Keratinocyte (primary cell): ENCODE measurements at regions not wholly inside any gene's neighbourhood (a gene's known extent, or its start where the extent isn't known, plus 50 kb on each side); places are given as distances from the start of the nearest gene placed in this dataset.

ENCODE experiments used
- DNase-seq: peaks from one replicate; pipeline ENCODE4 v3.0.0-alpha.2; 2011; ENCODE audit warnings: low read depth, missing footprints, low spot score
- FAIRE-seq: peaks from 2 replicates; lab custom pipeline; 2011; peaks lifted over from hg19 to GRCh38; lab: Jason Lieb, UNC
- H2AFZ ChIP-seq: 2 replicates; pipeline ENCODE4 v1.6.0; 2012; ENCODE audit warnings: low read length, control low read depth, inconsistent platforms; ENCODE audit not compliant: control insufficient read depth
- H3K27ac ChIP-seq: 2 replicates; pipeline ENCODE4 v1.5.1; 2011; ENCODE audit warnings: low read length; ENCODE audit not compliant: control insufficient read depth, insufficient read depth
- H3K27me3 ChIP-seq: 3 replicates; pipeline ENCODE4 v1.6.0; 2011; ENCODE audit warnings: low read length; ENCODE audit not compliant: control insufficient read depth, insufficient read depth; ENCODE audit errors: extremely low read depth
- H3K36me3 ChIP-seq, 2 experiments: 2 replicates in 1 of 2; 3 replicates in 1 of 2; pipeline ENCODE4 v1.5.1; 2011; ENCODE audit warnings: low read length in 2 of 2, mild to moderate bottlenecking in 1 of 2; ENCODE audit not compliant: control insufficient read depth in 2 of 2, insufficient read depth in 2 of 2; ENCODE audit errors: extremely low read depth in 1 of 2
- H3K4me1 ChIP-seq: 3 replicates; pipeline ENCODE4 v1.5.1; 2011; ENCODE audit warnings: low read length; ENCODE audit not compliant: control insufficient read depth, insufficient read depth; ENCODE audit errors: extremely low read depth
- H3K4me2 ChIP-seq: 3 replicates; pipeline ENCODE4 v1.6.0; 2011; ENCODE audit warnings: low read depth, low read length; ENCODE audit not compliant: control insufficient read depth, insufficient read depth; ENCODE audit errors: extremely low read depth
- H3K4me3 ChIP-seq, 3 experiments: fragments of 200-600 bp in 1 of 3; sonication (generic) in 1 of 3; 2 replicates in 2 of 3; 3 replicates in 1 of 3; pipeline ENCODE4 v1.5.1; 2011 to 2016; ENCODE audit warnings: low read length in 3 of 3, mild to moderate bottlenecking in 3 of 3, control low read depth in 2 of 3, inconsistent platforms in 1 of 3, low read depth in 1 of 3, mixed read lengths in 1 of 3, mixed run types in 1 of 3, moderate library complexity in 1 of 3; ENCODE audit not compliant: control insufficient read depth in 2 of 3, insufficient read depth in 2 of 3; ENCODE audit errors: extremely low read depth in 1 of 3
- H3K79me2 ChIP-seq: 2 replicates; pipeline ENCODE4 v1.6.0; 2012; ENCODE audit warnings: low read length; ENCODE audit not compliant: control insufficient read depth, insufficient read depth
- H3K9ac ChIP-seq: 3 replicates; pipeline ENCODE4 v1.6.0; 2011; ENCODE audit warnings: low read length; ENCODE audit not compliant: control insufficient read depth, insufficient read depth; ENCODE audit errors: extremely low read depth
- H3K9me1 ChIP-seq: 3 replicates; pipeline ENCODE4 v1.6.0; 2011; ENCODE audit warnings: low read length; ENCODE audit not compliant: control insufficient read depth, insufficient read depth; ENCODE audit errors: extremely low read depth
- H3K9me3 ChIP-seq: 2 replicates; pipeline ENCODE4 v1.5.1; 2012; ENCODE audit warnings: low read depth, low read length; ENCODE audit not compliant: control insufficient read depth
- H4K20me1 ChIP-seq: 3 replicates; pipeline ENCODE4 v1.6.0; 2011; ENCODE audit warnings: low read length; ENCODE audit not compliant: control insufficient read depth, insufficient read depth; ENCODE audit errors: extremely low read depth
- CTCF ChIP-seq, 3 experiments: IDR thresholded peaks in 1 of 3; conservative IDR thresholded peaks in 1 of 3; optimal IDR thresholded peaks in 1 of 3; 2 replicates in 2 of 3; 3 replicates in 1 of 3; pipeline versions ENCODE3 to v1.5.1; 2011; ENCODE audit warnings: low read length in 3 of 3, mild to moderate bottlenecking in 3 of 3, moderate library complexity in 2 of 3, control low read depth in 1 of 3, inconsistent platforms in 1 of 3; ENCODE audit not compliant: insufficient read depth in 2 of 3; ENCODE audit errors: extremely low read depth in 1 of 3
- EZH2 ChIP-seq: IDR thresholded peaks from one replicate; pipeline ENCODE4 v1.6.1; 2012; ENCODE audit warnings: inconsistent platforms, mild to moderate bottlenecking, low read length, moderate library complexity
- dilution Hi-C: fragments of 300-500 bp; cut with MboI; formaldehyde crosslinking; loops from one replicate; pipeline ENCODE4 v1.7.0; 2020; ENCODE audit warnings: low sequenced_read_pairs; ENCODE audit not compliant: extremely low pct_ligation_motif_present

GRCh38 chr1:195241066-195241465 is 1367.2 kb downstream of the KCNT2 start:
- no peak for FAIRE-seq

GRCh38 chr1:195238313-195238712 is 1369.9 kb downstream of the KCNT2 start:
- DNase-seq (no peak), FAIRE-seq (no peak)
- Histone ChIP-seq H3K79me2 (no peaks in the 10 kb centered on the region), H3K36me3 (no peaks in the 10 kb centered on the region), H3K4me2 (no peak overlapping the region), H3K4me3 (no peak overlapping the region), H3K9me3 (peaks cover 6% of the 10 kb centered on the region), H3K27ac (no peak overlapping the region), H3K9ac (no peak overlapping the region), H4K20me1 (no peaks in the 10 kb centered on the region), H3K27me3 (no peaks in the 10 kb centered on the region), H3K4me1 (no peaks in the 10 kb centered on the region), H2AFZ (no peak overlapping the region), H3K9me1 (no peaks in the 10 kb centered on the region)
- dilution Hi-C loops: no loop called here
- TF ChIP-seq CTCF (optimal IDR thresholded peaks at IDR 0.05 in 1 of 3, IDR thresholded peaks at IDR 0.05 in 1 of 3, conservative IDR thresholded peaks at IDR 0.05 in 1 of 3; ENCODE audit: extremely low read depth in 1 of 3, insufficient read depth in 2 of 3, low read length in 3 of 3) (no peak), EZH2 (no peak)

More at GRCh38 chr1:195241066-195241465, 1367.2 kb downstream of the KCNT2 start:
- Histone ChIP-seq H3K9me1 (no peaks in the 10 kb centered on the region), H3K9me3 (peaks cover 6% of the 10 kb centered on the region), H2AFZ (no peak overlapping the region), H3K4me3 (no peak overlapping the region), H3K4me1 (no peaks in the 10 kb centered on the region), H3K4me2 (no peak overlapping the region), H3K79me2 (no peaks in the 10 kb centered on the region), H3K36me3 (no peaks in the 10 kb centered on the region), H3K27ac (no peak overlapping the region), H4K20me1 (no peaks in the 10 kb centered on the region), H3K27me3 (no peaks in the 10 kb centered on the region), H3K9ac (no peak overlapping the region)
- no peak for DNase-seq
- dilution Hi-C loops: no loop called here
- no peak for TF ChIP-seq CTCF (optimal IDR thresholded peaks at IDR 0.05 in 1 of 3, IDR thresholded peaks at IDR 0.05 in 1 of 3, conservative IDR thresholded peaks at IDR 0.05 in 1 of 3; ENCODE audit: extremely low read depth in 1 of 3, insufficient read depth in 2 of 3, low read length in 3 of 3)
- no peak for TF ChIP-seq EZH2
